ENCODE measurements at regions not wholly inside any gene's neighbourhood (a gene's known extent, or its start where the extent isn't known, plus 50 kb on each side); places are given as distances from the start of the nearest gene placed in this dataset.

- Histone ChIP-seq H3K4me1 (ENCODE audit: insufficient read depth, low read length) (no peaks in the 10 kb centered on the region), H3T11ph (ENCODE audit: low read length) (no peak overlapping the region), H4K91ac (ENCODE audit: insufficient read length, low read depth, low read length) (no peak overlapping the region), H3K79me1 (ENCODE audit: insufficient read depth, low read depth, low read length, poor library complexity, severe bottlenecking) (no peaks in the 10 kb centered on the region), H3K23ac (ENCODE audit: insufficient read length, low read depth, low read length) (no peak overlapping the region), H2BK12ac (ENCODE audit: insufficient read length, low read depth, low read length) (no peak overlapping the region), H2AK5ac (ENCODE audit: insufficient read length, low read length) (no peak overlapping the region), H4K5ac (ENCODE audit: insufficient read length, low read depth, low read length) (no peak overlapping the region), H3K4ac (ENCODE audit: low read depth, low read length) (no peak overlapping the region), H2BK120ac (ENCODE audit: low read depth, low read length, poor library complexity, severe bottlenecking) (no peak overlapping the region), H3K27me3 (ENCODE audit: insufficient read depth, low read length) (no peaks in the 10 kb centered on the region), H3K56ac (ENCODE audit: insufficient read length, low read depth, low read length) (no peak overlapping the region), H4K20me1 (ENCODE audit: control insufficient read depth, insufficient read depth, insufficient read length) (no peaks in the 10 kb centered on the region), H2BK20ac (ENCODE audit: low read depth, low read length, poor library complexity, severe bottlenecking) (no peak overlapping the region), H2BK5ac (ENCODE audit: insufficient read length, low read length) (no peak overlapping the region), H2BK15ac (ENCODE audit: low read depth, low read length) (no peak overlapping the region), H3K4me2 (ENCODE audit: insufficient read depth, insufficient read length, low read length) (no peak overlapping the region), H3K27ac (ENCODE audit: insufficient read length, low read depth, low read length) (no peak overlapping the region), H3K14ac (ENCODE audit: insufficient read depth, low read length) (no peak overlapping the region), H3K23me2 (ENCODE audit: insufficient read length, low read depth, low read length, poor library complexity, severe bottlenecking) (no peaks in the 10 kb centered on the region), H2AFZ (ENCODE audit: low read length) (no peak overlapping the region), H3K18ac (ENCODE audit: insufficient read length, low read depth, low read length) (no peak overlapping the region), H3K9me3 (ENCODE audit: control insufficient read depth, low read depth, low read length) (no peaks in the 10 kb centered on the region), H3K9ac (ENCODE audit: extremely low read depth, insufficient read length, low read length) (no peak overlapping the region), H4K8ac (replicated peaks; ENCODE audit: insufficient read length, low read depth, low read length) (no peak overlapping the region), H3K79me2 (ENCODE audit: insufficient read depth, low read length) (no peaks in the 10 kb centered on the region; the same call in 1 of the 2 replicates)
- DNase-seq: no peak
- Mint-ChIP-seq H3K9me3 (no peaks in the 10 kb centered on the region; a peak in 1 of 5 replicates), H3K4me3 (no peak overlapping the region), H3K36me3 (ENCODE audit: insufficient read depth in 1 of 3, low read depth in 3 of 3) (no peaks in the 10 kb centered on the region), H3K27ac (no peak overlapping the region), H3K27me3 (ENCODE audit: low read depth) (peaks cover 3% of the 10 kb centered on the region; the same call in 1 of the 2 replicates), H3K4me1 (peaks cover 9 to 15% of the 10 kb centered on the region in 2 experiments)
- WGBS (ENCODE audit: extremely low coverage, insufficient read length, low lambda C conversion rate): no CpG with 5 or more reads among the region's 6 CpGs
- TF ChIP-seq CTCF (conservative IDR thresholded peaks at IDR 0.05): no peak
These were observed 301.1 kb downstream of the MYCN start for GRCh38 chr2:16241166-16242160.

Data from H9 (cell line).